ENCODE measurements at regions not wholly inside any gene's neighbourhood (a gene's known extent, or its start where the extent isn't known, plus 50 kb on each side); places are given as distances from the start of the nearest gene placed in this dataset.

DNA sequence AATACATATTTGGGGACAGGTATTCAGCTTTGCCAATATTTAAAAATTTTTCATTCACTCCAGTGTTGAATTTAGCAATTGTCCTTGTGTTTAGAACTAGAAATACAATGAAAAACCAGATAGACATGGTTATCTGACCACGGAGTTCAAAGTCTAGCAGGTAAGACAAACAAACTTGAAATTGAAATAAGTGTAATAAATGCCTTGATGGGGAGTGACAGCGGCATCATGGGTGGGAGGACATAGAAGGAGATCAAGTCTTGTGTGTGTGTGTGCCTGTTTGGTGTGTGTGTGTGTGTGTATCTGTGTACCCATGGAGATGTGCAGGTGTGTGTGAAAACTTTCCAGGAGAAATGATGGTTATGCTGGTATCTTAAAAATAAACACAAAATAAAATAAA, 750.0 kb upstream of the CITED2 start:
- DNase-seq: no peak

- no peak for DNase-seq
Observed at GRCh38 chr6:140108167-140108566, 733.7 kb upstream of the CITED2 start.

DNA sequence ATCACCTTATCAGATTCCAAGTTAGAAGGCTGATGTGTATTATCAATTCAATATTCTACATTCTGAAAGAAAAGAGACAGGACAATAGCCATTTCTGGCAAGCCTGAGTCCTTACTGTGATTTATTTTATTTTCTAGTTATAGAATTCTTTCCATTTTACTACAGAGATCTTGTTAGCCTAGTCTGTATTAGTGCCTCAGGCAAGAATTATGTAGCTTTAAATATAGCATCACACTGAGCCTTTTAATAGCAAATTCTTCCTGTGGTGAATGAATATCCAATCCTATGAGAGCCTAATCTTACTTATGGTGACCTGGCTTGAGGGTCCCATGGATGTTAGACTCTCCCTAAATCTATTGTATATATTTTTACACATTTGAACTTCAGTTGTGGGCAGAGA, 732.8 kb upstream of the CITED2 start:
- no peak for DNase-seq

DNA sequence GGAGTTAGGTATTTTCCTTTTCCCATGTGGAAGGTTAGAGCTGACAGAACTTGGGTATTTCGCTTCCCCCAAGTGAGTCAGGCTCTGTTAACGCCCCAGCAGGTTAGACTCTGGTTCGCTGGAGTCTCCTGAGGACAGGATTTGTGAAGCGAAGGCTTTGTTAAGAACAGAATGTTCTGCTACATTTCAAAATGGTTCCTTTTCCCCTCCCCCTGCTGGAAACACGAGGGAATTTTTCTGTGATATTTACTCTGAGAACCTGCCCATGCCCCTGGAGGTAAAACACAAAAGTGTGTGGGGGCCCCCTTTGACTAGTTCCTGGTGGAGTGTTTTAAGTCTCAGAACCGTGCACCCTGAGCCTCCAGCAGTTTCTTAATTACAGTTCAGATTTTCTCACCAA, 731.4 kb upstream of the CITED2 start:
- DNase-seq: no peak

- no peak for DNase-seq
Observed at GRCh38 chr6:140105241-140105640, 730.8 kb upstream of the CITED2 start.

DNA sequence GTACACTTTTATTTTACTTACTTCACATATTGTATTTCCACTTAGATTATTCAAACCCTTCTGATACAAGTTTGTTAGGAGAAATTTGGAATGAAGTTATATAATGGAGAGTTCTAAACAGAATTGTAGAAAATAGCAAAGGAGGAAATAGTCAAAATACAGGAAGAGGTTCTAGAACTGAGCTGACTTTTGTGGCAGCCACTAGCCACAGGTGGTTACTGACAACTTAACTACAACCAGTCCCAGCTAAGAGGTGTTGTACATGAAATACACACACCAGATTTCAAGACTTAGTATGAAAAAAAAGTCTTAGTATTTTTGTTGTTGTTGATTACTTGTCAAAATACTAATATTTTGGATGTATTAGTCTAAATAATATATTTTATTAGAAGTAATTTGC, 727.4 kb upstream of the CITED2 start:
- no peak for DNase-seq

DNA sequence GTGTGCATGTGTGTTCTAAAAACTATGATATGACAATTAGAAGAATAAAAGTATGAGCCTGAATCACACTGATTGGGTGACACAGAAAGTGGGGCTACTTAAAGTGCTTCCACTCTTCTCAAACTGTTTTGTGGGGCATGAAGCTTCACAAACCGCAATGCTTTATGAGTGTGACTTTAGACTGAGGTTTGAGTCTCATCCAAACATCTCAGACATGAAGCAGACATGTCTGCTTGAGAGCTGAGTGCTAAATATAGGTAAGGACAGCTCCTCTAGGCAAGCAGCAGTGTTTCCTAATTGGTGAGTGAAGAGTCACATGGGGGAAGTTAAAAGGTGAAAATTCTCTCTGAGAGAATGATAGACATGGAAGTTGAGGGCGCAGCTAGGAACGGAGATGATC, 726.9 kb upstream of the CITED2 start:
- DNase-seq: no peak

GRCh38 chr6:140095532-140095931, 721.1 kb upstream of the CITED2 start:
- no peak for DNase-seq

- no peak for DNase-seq
Observed at GRCh38 chr6:140091895-140092294, 717.4 kb upstream of the CITED2 start.

- no peak for DNase-seq
Observed at GRCh38 chr6:140090871-140091270, 716.4 kb upstream of the CITED2 start.

DNA sequence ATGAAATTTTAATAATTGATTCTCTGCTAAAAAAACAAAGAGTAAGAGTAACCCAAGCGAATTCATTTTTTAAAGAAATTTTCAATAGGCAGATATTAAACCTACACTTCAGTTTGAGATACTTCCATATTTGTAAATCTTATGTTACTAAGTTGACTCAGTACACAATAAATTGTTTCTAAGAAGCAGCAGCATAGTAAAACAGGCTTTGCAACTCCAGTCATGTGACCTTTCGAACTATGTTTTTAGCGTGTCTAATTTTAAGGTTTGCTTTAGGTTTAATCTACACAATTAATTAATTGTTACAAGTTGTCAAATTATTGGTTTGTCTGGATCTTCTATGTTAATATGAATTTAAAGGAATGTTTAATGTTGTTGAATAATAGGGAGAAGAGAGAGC, 708.9 kb upstream of the CITED2 start:
- DNase-seq: no peak

DNA sequence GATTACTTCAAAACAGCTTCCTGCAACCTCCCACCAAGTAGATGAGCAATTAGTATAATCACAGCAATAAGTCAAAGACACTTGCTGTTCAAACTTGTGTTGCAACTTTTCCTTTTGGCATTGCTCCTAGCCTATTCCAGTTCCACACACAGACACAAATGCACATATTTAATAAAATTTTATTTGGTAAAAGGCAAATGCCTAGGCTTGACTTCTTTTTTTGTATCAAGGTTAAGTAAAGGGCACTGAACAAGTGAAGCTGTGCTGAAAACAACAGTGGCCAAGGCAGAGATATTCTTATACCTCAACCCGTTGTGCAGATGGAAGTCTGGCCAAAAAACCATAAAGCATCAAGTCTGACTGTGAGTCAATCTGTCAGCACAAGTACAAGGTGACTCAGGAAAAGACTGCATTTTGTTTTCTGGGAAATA, 708.4 kb upstream of the CITED2 start:
- DNase-seq: no peak

DNA sequence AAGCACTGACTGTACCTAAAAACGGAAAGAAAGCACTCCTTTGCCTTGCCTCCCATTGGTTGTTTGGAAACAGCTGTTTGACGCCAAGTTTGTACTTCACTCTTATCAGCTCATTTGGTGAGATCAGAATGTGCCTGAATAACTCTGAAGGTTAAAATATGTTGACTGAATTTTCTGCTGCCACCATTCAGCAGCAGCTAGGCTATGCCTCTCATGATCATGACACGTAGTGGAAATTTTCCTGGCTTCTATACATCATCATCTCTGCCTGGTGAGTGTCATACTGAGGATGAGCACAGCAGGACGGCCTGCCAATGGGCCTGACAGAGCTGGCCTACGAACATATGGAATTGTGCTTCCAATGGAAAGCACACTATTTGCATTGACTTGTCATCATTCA, 704.9 kb upstream of the CITED2 start:
- no peak for DNase-seq

DNA sequence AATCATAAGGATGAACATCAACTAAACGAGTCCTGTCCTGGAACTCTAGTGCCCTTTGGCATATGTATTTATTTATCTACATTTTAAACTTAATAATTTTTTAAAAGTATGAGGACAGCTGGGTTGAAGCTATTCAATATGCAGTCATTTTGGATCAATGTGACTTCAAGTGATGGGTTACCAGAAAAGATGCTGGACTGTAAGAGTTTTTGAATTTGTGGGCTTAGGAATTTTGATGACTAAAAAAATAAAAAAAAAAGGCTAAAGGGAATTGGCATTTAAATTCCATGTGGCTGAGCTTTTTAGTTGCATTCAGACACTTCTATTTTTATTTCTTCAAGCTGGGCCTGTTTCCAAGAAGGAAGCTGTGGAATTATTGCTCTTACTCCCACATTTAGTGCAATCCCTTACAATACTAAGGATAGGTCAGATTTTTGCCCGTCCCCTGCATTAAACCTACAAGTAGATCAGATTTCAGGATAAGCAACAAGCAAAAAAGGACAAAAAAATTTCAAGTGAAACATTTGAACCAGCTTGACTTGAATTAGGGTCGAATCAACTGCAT, 704.2 kb upstream of the CITED2 start:
- no peak for DNase-seq

DNA sequence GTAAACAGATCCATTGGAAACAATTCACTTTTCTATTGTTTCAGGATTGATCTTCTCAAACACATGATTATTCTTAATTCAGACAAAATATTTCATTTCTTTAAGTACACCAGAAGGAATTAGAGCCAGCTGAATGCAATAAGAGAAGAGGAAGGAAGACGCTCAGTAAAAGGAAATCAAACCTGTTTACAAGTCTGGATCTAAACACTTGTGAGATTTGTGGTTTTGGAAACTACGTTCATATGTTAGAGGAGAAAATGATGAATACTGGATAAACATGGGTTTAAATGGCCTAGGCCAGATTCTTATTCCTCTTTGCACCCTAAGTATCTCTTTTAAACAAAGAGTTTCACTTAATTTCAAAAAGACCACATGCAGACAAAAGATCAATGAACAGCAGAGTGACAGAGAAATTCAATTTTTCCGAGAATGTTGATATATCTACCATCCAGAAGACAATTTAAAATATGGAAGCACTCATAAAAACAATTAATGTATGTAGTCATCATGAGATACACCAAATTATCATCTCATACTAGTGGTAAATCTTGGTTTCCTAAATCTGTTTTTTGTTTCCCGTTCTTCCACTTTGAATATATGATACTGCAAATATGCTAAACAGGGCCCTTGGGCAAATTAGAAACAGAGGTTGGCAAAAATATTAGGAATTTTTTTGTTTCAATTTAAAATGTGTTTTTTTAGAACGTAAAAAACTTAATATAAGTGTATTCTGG, 703.5 kb upstream of the CITED2 start:
- no peak for DNase-seq

GRCh38 chr6:140076105-140076504, 701.7 kb upstream of the CITED2 start:
- no peak for DNase-seq

DNA sequence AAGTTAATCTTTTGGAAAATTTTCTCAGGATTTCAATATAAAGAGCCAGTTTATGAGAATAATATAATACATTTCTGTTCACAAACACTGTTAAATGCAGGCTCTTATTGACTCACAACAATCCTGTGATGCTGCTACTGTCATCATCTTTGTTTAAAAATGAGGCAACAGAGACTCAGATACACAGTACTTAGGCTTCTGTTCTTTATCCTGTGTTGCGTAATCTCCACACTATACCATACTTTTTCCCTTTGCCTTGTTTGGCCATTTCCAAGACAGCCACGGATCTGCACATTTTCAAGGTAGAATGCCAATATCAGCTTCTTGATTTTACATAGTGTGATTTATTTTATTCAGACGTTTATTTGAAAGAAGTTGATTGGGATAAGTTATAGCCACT, 699.0 kb upstream of the CITED2 start:
- no peak for DNase-seq

DNA sequence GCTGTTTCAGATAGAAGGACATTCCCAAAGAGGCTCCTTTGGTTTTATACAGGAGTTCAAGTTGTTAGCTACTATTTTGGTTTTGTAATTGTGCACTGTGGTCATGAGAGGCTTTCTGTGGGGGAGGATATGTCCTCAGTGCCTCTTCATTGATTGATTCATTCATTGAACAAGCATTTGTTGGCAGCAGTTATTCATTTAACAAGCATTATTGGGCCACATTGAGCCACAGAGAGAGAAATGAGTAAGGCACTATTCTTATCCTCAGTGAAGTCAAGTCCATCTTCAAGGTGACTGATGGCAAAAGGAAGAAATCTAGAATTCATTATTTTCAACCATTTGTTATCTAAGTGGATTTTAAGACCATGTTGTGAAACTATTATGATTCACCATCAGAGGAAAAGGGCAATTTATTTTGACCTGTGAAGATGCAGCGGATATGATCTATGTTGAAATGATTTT, 697.2 kb upstream of the CITED2 start:
- DNase-seq: no peak

GRCh38 chr6:140070846-140071473, 696.5 kb upstream of the CITED2 start:
- no peak for DNase-seq

DNA sequence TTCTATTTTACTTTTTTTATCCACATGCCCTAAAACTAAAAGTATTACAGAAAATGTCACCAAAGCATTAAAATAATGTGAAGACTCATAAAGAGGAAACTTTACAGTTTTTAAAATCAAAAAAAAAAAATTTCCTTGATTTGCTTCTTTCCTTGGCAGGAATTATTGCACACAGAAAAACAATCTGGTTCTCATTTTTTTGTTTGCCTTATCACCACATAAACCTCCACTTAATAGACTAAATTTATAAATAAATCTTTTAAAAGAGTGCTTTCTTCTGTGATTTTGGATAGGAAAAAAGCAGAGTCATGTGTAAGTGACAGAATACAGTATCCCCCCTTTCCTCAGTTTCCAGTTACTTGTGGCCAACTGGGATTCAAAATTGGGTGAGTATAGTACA, 695.1 kb upstream of the CITED2 start:
- no peak for DNase-seq

- DNase-seq: no peak
Observed at GRCh38 chr6:140068801-140069200, 694.4 kb upstream of the CITED2 start.

GRCh38 chr6:140064366-140064765, 689.9 kb upstream of the CITED2 start:
- DNase-seq: no peak

- DNase-seq: no peak
Observed at GRCh38 chr6:140063021-140063399, 688.6 kb upstream of the CITED2 start.
